ENCODE measurements at regions not wholly inside any gene's neighbourhood (a gene's known extent, or its start where the extent isn't known, plus 50 kb on each side); places are given as distances from the start of the nearest gene placed in this dataset.

GRCh38 chr18:11279461-11279860 lies 130.1 kb upstream of the PIEZO2 start:
- no peak for DNase-seq (ENCODE audit: low spot score)
- Histone ChIP-seq H3K27me3 (no peaks in the 10 kb centered on the region), H3K4me1 (ENCODE audit: insufficient read depth) (peaks cover 3% of the 10 kb centered on the region), H4K20me1 (ENCODE audit: insufficient read depth, poor library complexity, severe bottlenecking) (no peaks in the 10 kb centered on the region), H3K9me2 (replicated peaks; ENCODE audit: insufficient read depth) (no peaks in the 10 kb centered on the region), H3K4me2 (no peak overlapping the region), H3K79me2 (no peaks in the 10 kb centered on the region), H3K27ac (no peak overlapping the region), H3K4me3 (no peak overlapping the region), H2AFZ (no peak overlapping the region), H3K36me3 (replicated peaks; ENCODE audit: insufficient read depth, low read depth) (no peaks in the 10 kb centered on the region), H3K9me3 (ENCODE audit: low read depth) (no peaks in the 10 kb centered on the region)
- TF ChIP-seq EZH2phosphoT487 (IDR thresholded peaks at IDR 0.05; ENCODE audit: low read depth, severe bottlenecking, unreplicated experiment) (no peak), EZH2 (IDR thresholded peaks at IDR 0.05; ENCODE audit: borderline replicate concordance) (no peak), CTCF (IDR thresholded peaks at IDR 0.05; ENCODE audit: poor library complexity) (no peak)
- WGBS (ENCODE audit: low lambda C conversion rate, missing lambda C conversion rate), result 92% methylated on average over 3 of the region's 3 CpGs

- no peaks in the 10 kb centered on the region for H3K4me1 ChIP-seq (ENCODE audit: insufficient read depth)
- DNase-seq (ENCODE audit: low spot score), result no peak
- no peaks in the 10 kb centered on the region for H3K27me3 ChIP-seq
- no peaks in the 10 kb centered on the region for H3K79me2 ChIP-seq
- no peaks in the 10 kb centered on the region for H3K36me3 ChIP-seq (replicated peaks; ENCODE audit: insufficient read depth, low read depth)
- H3K4me2 ChIP-seq, result no peak overlapping the region
- H3K9me3 ChIP-seq (ENCODE audit: low read depth), result no peaks in the 10 kb centered on the region
- H3K4me3 ChIP-seq, result no peak overlapping the region
- 75% methylated on average over 2 of the region's 2 CpGs for WGBS (ENCODE audit: low lambda C conversion rate, missing lambda C conversion rate)
- H3K27ac ChIP-seq, result no peak overlapping the region
- no peak overlapping the region for H2AFZ ChIP-seq
- no peaks in the 10 kb centered on the region for H3K9me2 ChIP-seq (replicated peaks; ENCODE audit: insufficient read depth)
- TF ChIP-seq CTCF (IDR thresholded peaks at IDR 0.05; ENCODE audit: poor library complexity) (no peak), EZH2phosphoT487 (IDR thresholded peaks at IDR 0.05; ENCODE audit: low read depth, severe bottlenecking, unreplicated experiment) (no peak), EZH2 (IDR thresholded peaks at IDR 0.05; ENCODE audit: borderline replicate concordance) (no peak)
- no peaks in the 10 kb centered on the region for H4K20me1 ChIP-seq (ENCODE audit: insufficient read depth, poor library complexity, severe bottlenecking)
These were observed 127.3 kb upstream of the PIEZO2 start for GRCh38 chr18:11276678-11277077.

GRCh38 chr18:11274144-11274794 lies 124.9 kb upstream of the PIEZO2 start:
- Histone ChIP-seq H3K79me2 (no peaks in the 10 kb centered on the region), H3K4me1 (ENCODE audit: insufficient read depth) (no peaks in the 10 kb centered on the region), H4K20me1 (ENCODE audit: insufficient read depth, poor library complexity, severe bottlenecking) (no peaks in the 10 kb centered on the region), H3K36me3 (replicated peaks; ENCODE audit: insufficient read depth, low read depth) (no peaks in the 10 kb centered on the region), H3K27me3 (no peaks in the 10 kb centered on the region), H3K4me2 (no peak overlapping the region), H3K4me3 (no peak overlapping the region), H3K9me3 (ENCODE audit: low read depth) (no peaks in the 10 kb centered on the region), H2AFZ (no peak overlapping the region), H3K9me2 (replicated peaks; ENCODE audit: insufficient read depth) (no peaks in the 10 kb centered on the region), H3K27ac (peak overlapping the region; percentile 23)
- WGBS (ENCODE audit: low lambda C conversion rate, missing lambda C conversion rate), result 81% methylated on average over 6 of the region's 6 CpGs
- DNase-seq (ENCODE audit: low spot score), result peak; percentile 28
- TF ChIP-seq EZH2 (IDR thresholded peaks at IDR 0.05; ENCODE audit: borderline replicate concordance), result no peak
- TF ChIP-seq CTCF (IDR thresholded peaks at IDR 0.05; ENCODE audit: poor library complexity), result no peak
- no peak for TF ChIP-seq EZH2phosphoT487 (IDR thresholded peaks at IDR 0.05; ENCODE audit: low read depth, severe bottlenecking, unreplicated experiment)

Measured in hepatocyte (in vitro differentiated cells).